ENCODE measurements at regions not wholly inside any gene's neighbourhood (a gene's known extent, or its start where the extent isn't known, plus 50 kb on each side); places are given as distances from the start of the nearest gene placed in this dataset.
"Not testable (repeated sequence)": the region's sequence is repeated elsewhere in the genome, so short reads cannot be mapped to it uniquely, and the experiment has no call there.

- FAIRE-seq, result no peak
Observed at GRCh38 chr6:113065611-113066010, 718.5 kb downstream of the RFPL4B start.

GRCh38 chr6:113067612-113068275, 720.6 kb downstream of the RFPL4B start:
- no peak for FAIRE-seq

- no peak for FAIRE-seq
Observed at GRCh38 chr6:113068570-113068969, 721.4 kb downstream of the RFPL4B start.

GRCh38 chr6:113070681-113071080, 723.6 kb downstream of the RFPL4B start:
- not testable (repeated sequence) for FAIRE-seq

- no peak for FAIRE-seq
Observed at GRCh38 chr6:113073611-113074191, 726.6 kb downstream of the RFPL4B start.

GRCh38 chr6:113076116-113076515, 729.0 kb downstream of the RFPL4B start:
- FAIRE-seq, result no peak

GRCh38 chr6:113076816-113077215, 729.7 kb downstream of the RFPL4B start:
- FAIRE-seq, result no peak

GRCh38 chr6:113077794-113078193, 730.7 kb downstream of the RFPL4B start:
- FAIRE-seq, result no peak

- no peak for FAIRE-seq
Observed at GRCh38 chr6:113078791-113079190, 731.7 kb downstream of the RFPL4B start.

- no peak for FAIRE-seq
Observed at GRCh38 chr6:113082745-113083144, 735.6 kb downstream of the RFPL4B start.

- no peak for FAIRE-seq
Observed at GRCh38 chr6:113083947-113084346, 736.8 kb downstream of the RFPL4B start.

GRCh38 chr6:113089056-113089455, 741.9 kb downstream of the RFPL4B start:
- no peak for FAIRE-seq

GRCh38 chr6:113092795-113093194, 745.7 kb downstream of the RFPL4B start:
- FAIRE-seq, result no peak

- FAIRE-seq, result no peak
Observed at GRCh38 chr6:113094779-113095178, 747.6 kb downstream of the RFPL4B start.

- FAIRE-seq, result no peak
Observed at GRCh38 chr6:113095841-113096240, 748.7 kb downstream of the RFPL4B start.

GRCh38 chr6:113102761-113103160, 754.4 kb upstream of the MARCKS start:
- FAIRE-seq, result no peak

GRCh38 chr6:113103634-113104361, 753.3 kb upstream of the MARCKS start:
- peak; percentile 90 for FAIRE-seq

- no peak for FAIRE-seq
Observed at GRCh38 chr6:113104541-113104940, 752.6 kb upstream of the MARCKS start.

- peak; percentile 59 for FAIRE-seq
Observed at GRCh38 chr6:113104951-113105350, 752.2 kb upstream of the MARCKS start.

- FAIRE-seq, result no peak
Observed at GRCh38 chr6:113110211-113110610, 746.9 kb upstream of the MARCKS start.

- no peak for FAIRE-seq
Observed at GRCh38 chr6:113111550-113111949, 745.6 kb upstream of the MARCKS start.

- FAIRE-seq, result no peak
Observed at GRCh38 chr6:113112086-113112485, 745.1 kb upstream of the MARCKS start.

- no peak for FAIRE-seq
Observed at GRCh38 chr6:113115196-113115595, 741.9 kb upstream of the MARCKS start.

GRCh38 chr6:113120224-113120581, 736.9 kb upstream of the MARCKS start:
- no peak for FAIRE-seq
